ENCODE measurements at regions not wholly inside any gene's neighbourhood (a gene's known extent, or its start where the extent isn't known, plus 50 kb on each side); places are given as distances from the start of the nearest gene placed in this dataset.

- no peak for FAIRE-seq
- Histone ChIP-seq H3K27me3 (ENCODE audit: insufficient read depth, low read length) (peaks cover 49% of the 10 kb centered on the region), H3K4me3 (ENCODE audit: insufficient read depth, low read depth, low read length) (no peak overlapping the region), H3K4me1 (ENCODE audit: insufficient read depth, low read length) (no peaks in the 10 kb centered on the region), H2AFZ (ENCODE audit: low read depth, low read length) (no peak overlapping the region), H3K79me2 (ENCODE audit: insufficient read depth, low read length) (no peaks in the 10 kb centered on the region), H3K36me3 (ENCODE audit: insufficient read depth, low read length) (no peaks in the 10 kb centered on the region), H3K9ac (ENCODE audit: low read length) (no peak overlapping the region), H4K20me1 (ENCODE audit: insufficient read depth, low read length) (no peaks in the 10 kb centered on the region), H3K4me2 (ENCODE audit: low read length) (no peak overlapping the region), H3K27ac (ENCODE audit: low read depth, low read length) (no peak overlapping the region), H3K9me3 (ENCODE audit: insufficient read depth, low read depth, low read length) (peaks cover 3% of the 10 kb centered on the region)
- Mint-ChIP-seq H3K4me3 (ENCODE audit: unreplicated experiment) (no peak overlapping the region), H3K9me3 (ENCODE audit: unreplicated experiment) (peaks cover 14% of the 10 kb centered on the region), H3K27me3 (ENCODE audit: low read depth, unreplicated experiment) (peaks cover 68% of the 10 kb centered on the region), H3K36me3 (ENCODE audit: low read depth, unreplicated experiment) (peaks cover 4% of the 10 kb centered on the region), H3K4me1 (ENCODE audit: low read depth, unreplicated experiment) (peaks cover 2% of the 10 kb centered on the region), H3K27ac (ENCODE audit: unreplicated experiment) (no peak overlapping the region)
- TF ChIP-seq, protein P1, sequence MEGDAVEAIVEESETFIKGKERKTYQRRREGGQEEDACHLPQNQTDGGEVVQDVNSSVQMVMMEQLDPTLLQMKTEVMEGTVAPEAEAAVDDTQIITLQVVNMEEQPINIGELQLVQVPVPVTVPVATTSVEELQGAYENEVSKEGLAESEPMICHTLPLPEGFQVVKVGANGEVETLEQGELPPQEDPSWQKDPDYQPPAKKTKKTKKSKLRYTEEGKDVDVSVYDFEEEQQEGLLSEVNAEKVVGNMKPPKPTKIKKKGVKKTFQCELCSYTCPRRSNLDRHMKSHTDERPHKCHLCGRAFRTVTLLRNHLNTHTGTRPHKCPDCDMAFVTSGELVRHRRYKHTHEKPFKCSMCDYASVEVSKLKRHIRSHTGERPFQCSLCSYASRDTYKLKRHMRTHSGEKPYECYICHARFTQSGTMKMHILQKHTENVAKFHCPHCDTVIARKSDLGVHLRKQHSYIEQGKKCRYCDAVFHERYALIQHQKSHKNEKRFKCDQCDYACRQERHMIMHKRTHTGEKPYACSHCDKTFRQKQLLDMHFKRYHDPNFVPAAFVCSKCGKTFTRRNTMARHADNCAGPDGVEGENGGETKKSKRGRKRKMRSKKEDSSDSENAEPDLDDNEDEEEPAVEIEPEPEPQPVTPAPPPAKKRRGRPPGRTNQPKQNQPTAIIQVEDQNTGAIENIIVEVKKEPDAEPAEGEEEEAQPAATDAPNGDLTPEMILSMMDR (IDR thresholded peaks at IDR 0.05; ENCODE audit: insufficient read depth, low read depth, low read length) = no peak
- no peak for TF ChIP-seq EZH2 (IDR thresholded peaks at IDR 0.05; ENCODE audit: insufficient read depth, low read length)
- no peak for DNase-seq (ENCODE audit: low read depth)
Observed at GRCh38 chr4:3877236-3877635, 111.1 kb downstream of the ADRA2C start.

DNA sequence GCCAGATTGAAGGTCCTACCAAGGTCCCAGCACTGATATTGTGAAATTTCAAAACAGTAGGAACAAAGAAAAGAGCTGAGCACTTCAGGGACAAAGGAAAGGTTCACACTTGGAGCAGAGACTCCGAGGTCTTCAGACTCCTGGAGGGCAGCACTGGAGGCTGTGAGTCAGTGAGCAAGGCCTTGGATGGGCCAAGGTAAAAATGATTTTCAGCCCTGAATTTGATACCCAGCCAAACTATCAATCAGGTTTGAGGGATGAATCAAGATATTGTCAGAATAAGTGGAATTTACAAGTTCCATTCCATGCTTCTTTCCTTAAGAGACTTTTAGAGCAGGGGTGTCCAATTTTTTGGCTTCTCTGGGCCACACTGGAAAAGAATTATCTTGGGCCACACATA, 111.7 kb downstream of the ADRA2C start:
- Histone ChIP-seq H4K20me1 (ENCODE audit: insufficient read depth, low read length) (no peaks in the 10 kb centered on the region), H3K27ac (ENCODE audit: low read depth, low read length) (no peak overlapping the region), H3K4me3 (ENCODE audit: insufficient read depth, low read depth, low read length) (no peak overlapping the region), H3K4me1 (ENCODE audit: insufficient read depth, low read length) (no peaks in the 10 kb centered on the region), H3K79me2 (ENCODE audit: insufficient read depth, low read length) (no peaks in the 10 kb centered on the region), H3K9me3 (ENCODE audit: insufficient read depth, low read depth, low read length) (peaks cover 3% of the 10 kb centered on the region), H3K9ac (ENCODE audit: low read length) (no peak overlapping the region), H3K27me3 (ENCODE audit: insufficient read depth, low read length) (peaks cover 46% of the 10 kb centered on the region), H3K4me2 (ENCODE audit: low read length) (no peak overlapping the region), H3K36me3 (ENCODE audit: insufficient read depth, low read length) (no peaks in the 10 kb centered on the region), H2AFZ (ENCODE audit: low read depth, low read length) (no peak overlapping the region)
- H3K36me3 Mint-ChIP-seq (ENCODE audit: low read depth, unreplicated experiment) = peaks cover 4% of the 10 kb centered on the region
- no peak overlapping the region for H3K27ac Mint-ChIP-seq (ENCODE audit: unreplicated experiment)
- H3K9me3 Mint-ChIP-seq (ENCODE audit: unreplicated experiment) = peaks cover 14% of the 10 kb centered on the region
- H3K27me3 Mint-ChIP-seq (ENCODE audit: low read depth, unreplicated experiment) = peaks cover 71% of the 10 kb centered on the region
- no peak overlapping the region for H3K4me3 Mint-ChIP-seq (ENCODE audit: unreplicated experiment)
- no peak for FAIRE-seq
- DNase-seq (ENCODE audit: low read depth) = no peak
- H3K4me1 Mint-ChIP-seq (ENCODE audit: low read depth, unreplicated experiment) = peaks cover 2% of the 10 kb centered on the region
- no peak for TF ChIP-seq EZH2 (IDR thresholded peaks at IDR 0.05; ENCODE audit: insufficient read depth, low read length)
- TF ChIP-seq, protein P1 (IDR thresholded peaks at IDR 0.05; ENCODE audit: insufficient read depth, low read depth, low read length) = no peak

DNA sequence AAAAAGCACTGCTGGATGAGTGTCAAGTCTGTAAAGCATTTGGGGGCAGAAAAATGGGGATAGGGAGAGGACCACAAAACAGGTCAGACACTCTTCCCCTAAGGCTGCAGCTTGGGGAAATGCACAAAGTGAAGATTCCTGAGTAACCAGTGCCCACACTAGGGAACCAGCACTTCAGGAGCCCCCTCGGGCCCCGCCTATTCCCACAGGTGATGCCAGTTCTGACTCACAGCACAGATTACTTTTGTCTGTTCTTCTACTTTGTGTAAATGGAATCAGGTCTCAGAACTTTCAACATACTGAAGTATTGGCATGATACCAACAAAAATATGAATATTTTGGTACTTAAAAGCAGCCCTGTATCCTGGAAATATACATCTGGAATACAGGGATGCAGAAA, 112.5 kb downstream of the ADRA2C start:
- Histone ChIP-seq H2AFZ (ENCODE audit: low read depth, low read length) (no peak overlapping the region), H3K4me1 (ENCODE audit: insufficient read depth, low read length) (no peaks in the 10 kb centered on the region), H4K20me1 (ENCODE audit: insufficient read depth, low read length) (no peaks in the 10 kb centered on the region), H3K4me2 (ENCODE audit: low read length) (no peak overlapping the region), H3K9ac (ENCODE audit: low read length) (no peak overlapping the region), H3K4me3 (ENCODE audit: insufficient read depth, low read depth, low read length) (no peak overlapping the region), H3K9me3 (ENCODE audit: insufficient read depth, low read depth, low read length) (peaks cover 3% of the 10 kb centered on the region), H3K36me3 (ENCODE audit: insufficient read depth, low read length) (no peaks in the 10 kb centered on the region), H3K27ac (ENCODE audit: low read depth, low read length) (no peak overlapping the region), H3K79me2 (ENCODE audit: insufficient read depth, low read length) (no peaks in the 10 kb centered on the region), H3K27me3 (ENCODE audit: insufficient read depth, low read length) (peaks cover 41% of the 10 kb centered on the region)
- H3K4me3 Mint-ChIP-seq (ENCODE audit: unreplicated experiment) = no peak overlapping the region
- FAIRE-seq (no peak), DNase-seq (ENCODE audit: low read depth) (no peak)
- peaks cover 2% of the 10 kb centered on the region for H3K4me1 Mint-ChIP-seq (ENCODE audit: low read depth, unreplicated experiment)
- TF ChIP-seq, protein P1 (IDR thresholded peaks at IDR 0.05; ENCODE audit: insufficient read depth, low read depth, low read length) = no peak
- TF ChIP-seq EZH2 (IDR thresholded peaks at IDR 0.05; ENCODE audit: insufficient read depth, low read length) = no peak
- peaks cover 4% of the 10 kb centered on the region for H3K36me3 Mint-ChIP-seq (ENCODE audit: low read depth, unreplicated experiment)
- peaks cover 14% of the 10 kb centered on the region for H3K9me3 Mint-ChIP-seq (ENCODE audit: unreplicated experiment)
- H3K27ac Mint-ChIP-seq (ENCODE audit: unreplicated experiment) = no peak overlapping the region
- peaks cover 68% of the 10 kb centered on the region for H3K27me3 Mint-ChIP-seq (ENCODE audit: low read depth, unreplicated experiment)
